GM18873 (cell line): ENCODE measurements at regions not wholly inside any gene's neighbourhood (a gene's known extent, or its start where the extent isn't known, plus 50 kb on each side); places are given as distances from the start of the nearest gene placed in this dataset.

Experiments
- ATAC-seq: cut with Tn5 transposase; IDR thresholded peaks from one replicate; pipeline ENCODE4 v1.9.1; 2021; ENCODE audit warnings: mild to moderate bottlenecking, moderate library complexity, moderate number of reproducible peaks; ENCODE audit not compliant: unreplicated experiment, low FRiP score

GRCh38 chr14:62216121-62216520, 453.9 kb downstream of the SNAPC1 start:
- ATAC-seq: no peak

- ATAC-seq: no peak
Observed at GRCh38 chr14:62234849-62235248, 472.6 kb downstream of the SNAPC1 start.

- no peak for ATAC-seq
Observed at GRCh38 chr14:62244221-62244620, 482.0 kb downstream of the SNAPC1 start.

- no peak for ATAC-seq
Observed at GRCh38 chr14:62247266-62247665, 485.0 kb downstream of the SNAPC1 start.

- ATAC-seq: no peak
Observed at GRCh38 chr14:62251237-62251636, 489.0 kb downstream of the SNAPC1 start.

GRCh38 chr14:62253171-62253570, 491.0 kb downstream of the SNAPC1 start:
- ATAC-seq: no peak

GRCh38 chr14:62253911-62254310, 491.7 kb downstream of the SNAPC1 start:
- ATAC-seq: no peak

GRCh38 chr14:62269204-62269603, 507.0 kb downstream of the SNAPC1 start:
- ATAC-seq: no peak

GRCh38 chr14:62270236-62270635, 508.0 kb downstream of the SNAPC1 start:
- ATAC-seq: no peak

- ATAC-seq: no peak
Observed at GRCh38 chr14:62280366-62280765, 518.1 kb downstream of the SNAPC1 start.

GRCh38 chr14:62283837-62284236, 521.6 kb downstream of the SNAPC1 start:
- no peak for ATAC-seq

GRCh38 chr14:62289471-62289870, 527.3 kb downstream of the SNAPC1 start:
- no peak for ATAC-seq

GRCh38 chr14:62301080-62301479, 538.9 kb downstream of the SNAPC1 start:
- ATAC-seq: no peak

- no peak for ATAC-seq
Observed at GRCh38 chr14:62301911-62302310, 539.7 kb downstream of the SNAPC1 start.

- no peak for ATAC-seq
Observed at GRCh38 chr14:62303437-62303836, 541.2 kb downstream of the SNAPC1 start.

- ATAC-seq: no peak
Observed at GRCh38 chr14:62304257-62304656, 542.0 kb downstream of the SNAPC1 start.

- ATAC-seq: no peak
Observed at GRCh38 chr14:62307844-62308243, 545.6 kb downstream of the SNAPC1 start.

GRCh38 chr14:62308316-62308715, 546.1 kb downstream of the SNAPC1 start:
- no peak for ATAC-seq

- no peak for ATAC-seq
Observed at GRCh38 chr14:62308891-62309290, 546.7 kb downstream of the SNAPC1 start.

GRCh38 chr14:62313212-62313611, 551.0 kb downstream of the SNAPC1 start:
- no peak for ATAC-seq

- no peak for ATAC-seq
Observed at GRCh38 chr14:62314221-62314620, 552.0 kb downstream of the SNAPC1 start.

- no peak for ATAC-seq
Observed at GRCh38 chr14:62314871-62315270, 552.7 kb downstream of the SNAPC1 start.

- ATAC-seq: no peak
Observed at GRCh38 chr14:62315631-62316030, 553.4 kb downstream of the SNAPC1 start.
